Kidney glomerular epithelial cell (primary cell): ENCODE measurements at regions not wholly inside any gene's neighbourhood (a gene's known extent, or its start where the extent isn't known, plus 50 kb on each side); places are given as distances from the start of the nearest gene placed in this dataset.
"Not testable (repeated sequence)": the region's sequence is repeated elsewhere in the genome, so short reads cannot be mapped to it uniquely, and the experiment has no call there.

ENCODE experiments used
- DNase-seq: peaks from one replicate; lab custom pipeline; 2025; lab: John Stamatoyannopoulos, UW

GRCh38 chr5:45057564-45057963, 248.8 kb downstream of the MRPS30 start:
- no peak for DNase-seq

GRCh38 chr5:45060724-45061123, 252.0 kb downstream of the MRPS30 start:
- DNase-seq: no peak

- no peak for DNase-seq
Observed at GRCh38 chr5:45062044-45062443, 253.3 kb downstream of the MRPS30 start.

- DNase-seq: no peak
Observed at GRCh38 chr5:45081082-45081481, 272.3 kb downstream of the MRPS30 start.

GRCh38 chr5:45089870-45090269, 281.1 kb downstream of the MRPS30 start:
- no peak for DNase-seq

GRCh38 chr5:45093377-45093776, 284.6 kb downstream of the MRPS30 start:
- DNase-seq: no peak

GRCh38 chr5:45094876-45095440, 286.2 kb downstream of the MRPS30 start:
- no peak for DNase-seq

GRCh38 chr5:45098483-45098882, 289.7 kb downstream of the MRPS30 start:
- DNase-seq: no peak

GRCh38 chr5:45101146-45101545, 292.4 kb downstream of the MRPS30 start:
- no peak for DNase-seq

- no peak for DNase-seq
Observed at GRCh38 chr5:45105491-45105994, 296.8 kb downstream of the MRPS30 start.

GRCh38 chr5:45109062-45109461, 300.3 kb downstream of the MRPS30 start:
- DNase-seq: no peak

GRCh38 chr5:45109636-45110035, 300.9 kb downstream of the MRPS30 start:
- no peak for DNase-seq

- no peak for DNase-seq
Observed at GRCh38 chr5:45110399-45110798, 301.7 kb downstream of the MRPS30 start.

GRCh38 chr5:45113726-45114125, 305.0 kb downstream of the MRPS30 start:
- DNase-seq: no peak

- DNase-seq: no peak
Observed at GRCh38 chr5:45132972-45133371, 324.2 kb downstream of the MRPS30 start.

- no peak for DNase-seq
Observed at GRCh38 chr5:45162974-45163373, 354.2 kb downstream of the MRPS30 start.

GRCh38 chr5:45171563-45171962, 362.8 kb downstream of the MRPS30 start:
- DNase-seq: no peak

- DNase-seq: not testable (repeated sequence)
Observed at GRCh38 chr5:45172634-45173033, 363.9 kb downstream of the MRPS30 start.

GRCh38 chr5:45179686-45180085, 370.9 kb downstream of the MRPS30 start:
- DNase-seq: no peak

- no peak for DNase-seq
Observed at GRCh38 chr5:45189042-45189441, 380.3 kb downstream of the MRPS30 start.

GRCh38 chr5:45189481-45189880, 380.7 kb downstream of the MRPS30 start:
- no peak for DNase-seq

GRCh38 chr5:45195026-45195425, 386.3 kb downstream of the MRPS30 start:
- no peak for DNase-seq
